ENCODE measurements at regions not wholly inside any gene's neighbourhood (a gene's known extent, or its start where the extent isn't known, plus 50 kb on each side); places are given as distances from the start of the nearest gene placed in this dataset.

DNA sequence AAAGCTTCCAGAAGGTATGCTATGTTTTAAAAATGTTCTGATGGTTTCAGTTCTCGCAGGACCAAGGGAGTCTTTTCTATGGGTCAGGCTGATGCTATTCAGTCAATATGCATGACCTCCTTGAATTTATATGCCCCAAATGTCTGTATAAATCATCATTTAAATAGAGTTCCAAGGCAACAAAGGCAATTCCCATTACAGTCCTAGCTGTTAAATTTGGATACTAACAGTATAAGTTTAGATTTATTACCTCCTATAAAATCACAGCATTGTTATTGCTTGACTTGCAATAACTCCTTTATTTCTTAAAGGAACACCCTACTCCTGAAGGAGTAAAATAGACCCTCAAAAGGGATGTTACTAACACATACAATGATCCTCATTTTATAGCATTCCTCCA lies 387.7 kb upstream of the CHD1 start:
- H3K36me3 ChIP-seq (ENCODE audit: insufficient read depth), result no peaks in the 10 kb centered on the region
- no peaks in the 10 kb centered on the region for H3K4me1 ChIP-seq (ENCODE audit: low read depth, poor library complexity, severe bottlenecking)
- no peak overlapping the region for H3K4me3 ChIP-seq (IDR thresholded peaks at IDR 0.05; ENCODE audit: insufficient read depth, low read depth, low read length)
- H3K79me2 ChIP-seq (ENCODE audit: insufficient read depth, low read depth), result no peaks in the 10 kb centered on the region
- no peak overlapping the region for H3K27ac ChIP-seq
- H4K20me1 ChIP-seq (ENCODE audit: insufficient read depth), result no peaks in the 10 kb centered on the region
- H3K9ac ChIP-seq, result no peak overlapping the region
- TF ChIP-seq, protein P1, sequence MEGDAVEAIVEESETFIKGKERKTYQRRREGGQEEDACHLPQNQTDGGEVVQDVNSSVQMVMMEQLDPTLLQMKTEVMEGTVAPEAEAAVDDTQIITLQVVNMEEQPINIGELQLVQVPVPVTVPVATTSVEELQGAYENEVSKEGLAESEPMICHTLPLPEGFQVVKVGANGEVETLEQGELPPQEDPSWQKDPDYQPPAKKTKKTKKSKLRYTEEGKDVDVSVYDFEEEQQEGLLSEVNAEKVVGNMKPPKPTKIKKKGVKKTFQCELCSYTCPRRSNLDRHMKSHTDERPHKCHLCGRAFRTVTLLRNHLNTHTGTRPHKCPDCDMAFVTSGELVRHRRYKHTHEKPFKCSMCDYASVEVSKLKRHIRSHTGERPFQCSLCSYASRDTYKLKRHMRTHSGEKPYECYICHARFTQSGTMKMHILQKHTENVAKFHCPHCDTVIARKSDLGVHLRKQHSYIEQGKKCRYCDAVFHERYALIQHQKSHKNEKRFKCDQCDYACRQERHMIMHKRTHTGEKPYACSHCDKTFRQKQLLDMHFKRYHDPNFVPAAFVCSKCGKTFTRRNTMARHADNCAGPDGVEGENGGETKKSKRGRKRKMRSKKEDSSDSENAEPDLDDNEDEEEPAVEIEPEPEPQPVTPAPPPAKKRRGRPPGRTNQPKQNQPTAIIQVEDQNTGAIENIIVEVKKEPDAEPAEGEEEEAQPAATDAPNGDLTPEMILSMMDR (conservative IDR thresholded peaks at IDR 0.05; ENCODE audit: low read depth, low read length), result no peak
- H2AFZ ChIP-seq (ENCODE audit: low read depth), result no peak overlapping the region
- H3K4me2 ChIP-seq, result no peak overlapping the region
- no peaks in the 10 kb centered on the region for H3K27me3 ChIP-seq (ENCODE audit: insufficient read depth, low read depth)

DNA sequence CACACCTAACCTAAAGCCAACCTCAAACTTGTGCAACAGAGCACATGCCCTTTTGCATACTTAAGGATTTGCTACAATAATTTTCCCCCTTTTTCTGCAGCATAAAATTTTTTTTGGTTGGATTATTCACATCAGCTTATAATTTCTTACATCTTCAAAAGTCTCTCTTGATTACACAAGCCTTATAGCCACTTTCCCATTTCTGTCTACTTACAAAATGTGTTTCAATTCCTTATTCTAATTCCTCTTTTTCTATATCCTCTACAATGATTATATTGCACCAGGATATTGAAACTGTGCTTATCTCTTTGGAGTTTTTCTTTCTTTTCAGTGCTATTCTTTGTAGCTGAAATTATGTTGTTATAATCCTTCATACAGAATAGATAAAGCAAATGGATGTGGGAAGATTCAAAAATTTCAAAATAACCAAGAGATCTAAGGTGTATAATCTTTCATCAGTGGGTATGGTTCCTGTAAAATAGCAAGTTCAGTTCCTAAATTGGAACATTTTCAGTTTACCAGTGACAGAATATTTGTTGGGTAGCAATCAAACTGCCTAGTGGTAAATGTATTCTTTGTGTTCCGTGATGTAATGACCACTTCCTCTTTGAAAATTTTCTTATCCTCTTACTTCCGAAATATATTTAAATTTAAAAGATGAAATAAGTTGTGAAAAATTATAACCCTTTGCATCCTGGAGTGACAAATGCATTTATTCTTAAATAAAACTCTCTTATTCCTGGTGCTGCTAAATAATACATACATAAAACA lies 386.8 kb upstream of the CHD1 start:
- TF ChIP-seq, protein P1 (conservative IDR thresholded peaks at IDR 0.05; ENCODE audit: low read depth, low read length), result no peak
- H4K20me1 ChIP-seq (ENCODE audit: insufficient read depth), result no peaks in the 10 kb centered on the region
- H3K79me2 ChIP-seq (ENCODE audit: insufficient read depth, low read depth), result no peaks in the 10 kb centered on the region
- H2AFZ ChIP-seq (ENCODE audit: low read depth), result no peak overlapping the region
- no peak overlapping the region for H3K27ac ChIP-seq
- no peaks in the 10 kb centered on the region for H3K36me3 ChIP-seq (ENCODE audit: insufficient read depth)
- H3K4me3 ChIP-seq (IDR thresholded peaks at IDR 0.05; ENCODE audit: insufficient read depth, low read depth, low read length), result no peak overlapping the region
- no peak overlapping the region for H3K4me2 ChIP-seq
- H3K27me3 ChIP-seq (ENCODE audit: insufficient read depth, low read depth), result no peaks in the 10 kb centered on the region
- no peak overlapping the region for H3K9ac ChIP-seq
- no peaks in the 10 kb centered on the region for H3K4me1 ChIP-seq (ENCODE audit: low read depth, poor library complexity, severe bottlenecking)

DNA sequence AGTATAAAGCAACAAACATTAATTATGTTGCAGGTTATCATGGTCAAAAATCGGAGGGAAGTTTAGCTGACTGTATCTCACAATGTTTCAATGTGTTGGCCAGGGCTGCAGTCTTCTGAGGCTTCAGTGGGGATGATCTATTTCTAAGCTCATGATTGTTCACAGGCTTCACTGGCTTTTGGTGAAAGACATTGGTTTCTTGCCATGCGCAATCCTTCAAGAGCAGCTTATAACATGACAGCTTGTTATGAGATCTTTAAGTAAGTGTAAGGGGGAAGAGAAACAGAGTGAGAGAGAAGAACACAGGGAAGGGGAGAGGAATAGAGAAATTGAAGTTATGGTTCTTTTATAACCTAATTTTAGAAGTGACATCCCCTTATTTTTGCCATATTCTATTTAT lies 385.9 kb upstream of the CHD1 start:
- H2AFZ ChIP-seq (ENCODE audit: low read depth), result no peak overlapping the region
- no peak overlapping the region for H3K4me3 ChIP-seq (IDR thresholded peaks at IDR 0.05; ENCODE audit: insufficient read depth, low read depth, low read length)
- no peaks in the 10 kb centered on the region for H3K79me2 ChIP-seq (ENCODE audit: insufficient read depth, low read depth)
- no peaks in the 10 kb centered on the region for H3K27me3 ChIP-seq (ENCODE audit: insufficient read depth, low read depth)
- H3K9ac ChIP-seq, result no peak overlapping the region
- TF ChIP-seq, protein P1 (conservative IDR thresholded peaks at IDR 0.05; ENCODE audit: low read depth, low read length), result no peak
- no peaks in the 10 kb centered on the region for H4K20me1 ChIP-seq (ENCODE audit: insufficient read depth)
- no peaks in the 10 kb centered on the region for H3K4me1 ChIP-seq (ENCODE audit: low read depth, poor library complexity, severe bottlenecking)
- no peak overlapping the region for H3K4me2 ChIP-seq
- no peaks in the 10 kb centered on the region for H3K36me3 ChIP-seq (ENCODE audit: insufficient read depth)
- no peak overlapping the region for H3K27ac ChIP-seq

DNA sequence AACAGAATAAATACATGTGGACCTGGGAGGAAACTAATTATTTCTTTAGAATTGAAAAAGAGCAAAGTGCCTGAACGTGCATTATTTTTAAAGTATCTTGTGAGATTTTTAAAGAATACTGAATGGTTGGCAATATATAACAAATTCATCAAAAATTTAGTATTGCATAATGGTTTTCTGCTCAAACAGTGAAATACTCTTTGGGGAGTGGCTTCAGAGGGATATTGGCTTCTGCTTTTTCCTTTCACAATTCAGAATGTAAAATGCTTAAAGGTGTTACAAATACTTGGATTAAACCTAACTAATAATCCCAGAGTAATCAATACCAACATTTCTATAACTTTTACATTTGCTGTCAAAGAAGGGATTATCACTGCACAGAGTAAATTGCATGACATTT lies 379.3 kb upstream of the CHD1 start:
- Histone ChIP-seq H3K36me3 (ENCODE audit: insufficient read depth) (no peaks in the 10 kb centered on the region), H3K27me3 (ENCODE audit: insufficient read depth, low read depth) (no peaks in the 10 kb centered on the region), H3K4me2 (no peak overlapping the region), H2AFZ (ENCODE audit: low read depth) (no peak overlapping the region), H3K4me3 (IDR thresholded peaks at IDR 0.05; ENCODE audit: insufficient read depth, low read depth, low read length) (no peak overlapping the region), H3K79me2 (ENCODE audit: insufficient read depth, low read depth) (no peaks in the 10 kb centered on the region), H3K4me1 (ENCODE audit: low read depth, poor library complexity, severe bottlenecking) (no peaks in the 10 kb centered on the region), H3K9ac (no peak overlapping the region), H4K20me1 (ENCODE audit: insufficient read depth) (no peaks in the 10 kb centered on the region), H3K27ac (no peak overlapping the region)
- TF ChIP-seq, protein P1 (conservative IDR thresholded peaks at IDR 0.05; ENCODE audit: low read depth, low read length), result no peak

All from KMS-11 (cell line).